GM19395 (cell line): ENCODE measurements at regions not wholly inside any gene's neighbourhood (a gene's known extent, or its start where the extent isn't known, plus 50 kb on each side); places are given as distances from the start of the nearest gene placed in this dataset.
"Not testable (repeated sequence)": the region's sequence is repeated elsewhere in the genome, so short reads cannot be mapped to it uniquely, and the experiment has no call there.

Experiments used
- ATAC-seq: cut with Tn5 transposase; IDR thresholded peaks from one replicate; pipeline ENCODE4 v1.9.1; 2021; ENCODE audit warnings: mild to moderate bottlenecking, moderate library complexity; ENCODE audit not compliant: unreplicated experiment

DNA sequence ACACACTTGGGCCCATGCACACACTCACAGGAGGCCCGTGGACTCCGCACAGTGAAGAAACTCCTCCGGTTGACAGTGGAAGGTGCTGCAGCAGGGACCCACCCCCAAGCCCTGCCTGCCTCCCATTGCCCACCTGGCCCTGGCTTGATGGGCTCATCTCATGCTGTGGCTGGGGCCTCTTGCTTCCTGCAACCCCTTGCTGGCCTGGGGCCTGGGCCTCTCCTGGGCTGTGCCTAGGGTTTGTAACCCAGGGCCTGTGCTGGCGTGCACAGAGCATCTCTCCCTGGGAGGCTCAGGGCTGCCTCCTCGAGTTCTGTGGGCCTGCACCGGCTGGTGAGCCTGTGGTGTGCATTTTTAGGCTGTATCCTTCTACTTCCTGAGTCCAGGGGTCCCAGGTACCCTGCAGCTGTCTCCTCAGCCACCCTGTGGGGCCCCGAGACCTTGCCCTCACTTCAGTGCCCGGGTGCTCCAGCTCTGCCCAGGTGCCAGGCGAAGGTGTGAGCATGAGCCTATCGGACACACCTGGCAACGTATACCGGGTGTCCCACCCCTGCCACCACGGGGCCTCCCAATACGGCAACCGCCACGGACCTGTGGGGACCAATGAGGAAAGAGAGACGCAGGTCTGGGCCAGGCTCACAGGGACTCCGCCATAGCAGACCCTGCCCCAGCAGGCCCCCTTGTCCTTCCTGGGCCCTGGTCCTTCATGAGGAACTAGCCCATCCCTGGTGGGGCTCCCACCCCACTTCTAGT lies 158.3 kb upstream of the POTEB2 start:
- not testable (repeated sequence) for ATAC-seq

DNA sequence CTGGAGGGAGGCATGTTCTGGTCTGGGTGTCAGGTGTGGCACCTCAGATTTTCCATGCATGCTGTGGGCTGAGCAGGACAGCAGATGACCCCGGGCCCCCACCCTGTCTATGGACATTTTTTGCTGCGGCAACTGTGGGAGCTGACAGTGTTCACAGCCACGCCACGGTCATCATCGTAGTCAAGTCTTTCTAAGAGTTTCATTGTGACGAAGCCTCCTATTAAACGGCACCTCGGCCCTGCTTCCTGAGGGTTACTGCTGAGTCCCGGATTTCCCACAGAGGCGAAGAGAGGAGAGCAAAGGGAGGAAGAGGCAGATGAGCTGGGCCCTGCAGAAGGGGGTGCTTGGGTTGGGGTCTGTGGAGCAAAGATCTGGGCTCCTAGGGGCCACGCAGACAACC lies 152.1 kb upstream of the POTEB2 start:
- not testable (repeated sequence) for ATAC-seq

DNA sequence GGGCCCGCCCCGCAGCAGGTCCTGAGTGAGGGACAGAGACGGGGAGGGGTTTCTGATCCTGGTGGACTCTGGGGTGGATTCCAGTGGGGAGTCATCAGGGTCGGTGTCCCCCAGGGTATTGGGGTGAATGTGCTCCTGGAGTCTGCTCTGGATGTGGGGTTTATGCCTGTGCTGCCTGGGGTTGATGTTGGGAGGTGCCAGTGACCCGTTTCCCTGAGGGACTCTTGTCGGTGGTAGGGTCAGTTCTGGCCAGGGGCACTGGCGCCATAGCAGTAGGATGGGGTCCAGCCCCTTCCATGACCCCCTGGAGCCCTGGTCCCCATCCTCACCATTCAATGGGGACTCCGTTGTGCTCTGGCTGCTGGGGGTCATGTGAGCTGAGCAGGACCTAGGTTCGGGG lies 151.2 kb upstream of the POTEB2 start:
- not testable (repeated sequence) for ATAC-seq

DNA sequence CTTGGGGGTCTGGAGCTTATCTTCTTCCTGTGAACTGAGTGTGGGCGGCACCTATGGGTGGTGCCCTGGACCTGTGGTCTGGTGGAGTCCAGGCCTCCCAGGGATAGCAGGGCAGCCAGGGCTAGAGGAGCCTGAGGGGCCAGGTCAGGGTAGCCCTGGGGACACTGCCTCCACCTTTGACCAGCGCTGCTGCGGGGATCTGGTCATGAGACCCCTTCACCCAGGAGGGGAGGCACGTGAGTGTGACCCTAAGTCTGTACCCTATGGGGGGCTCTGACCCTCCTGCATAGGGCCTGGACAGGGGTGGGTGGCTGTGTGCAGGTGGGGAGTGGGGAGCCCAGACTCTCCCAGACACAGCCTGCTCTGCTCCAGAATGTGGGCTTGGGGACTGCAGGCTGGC lies 150.5 kb upstream of the POTEB2 start:
- ATAC-seq: not testable (repeated sequence)

DNA sequence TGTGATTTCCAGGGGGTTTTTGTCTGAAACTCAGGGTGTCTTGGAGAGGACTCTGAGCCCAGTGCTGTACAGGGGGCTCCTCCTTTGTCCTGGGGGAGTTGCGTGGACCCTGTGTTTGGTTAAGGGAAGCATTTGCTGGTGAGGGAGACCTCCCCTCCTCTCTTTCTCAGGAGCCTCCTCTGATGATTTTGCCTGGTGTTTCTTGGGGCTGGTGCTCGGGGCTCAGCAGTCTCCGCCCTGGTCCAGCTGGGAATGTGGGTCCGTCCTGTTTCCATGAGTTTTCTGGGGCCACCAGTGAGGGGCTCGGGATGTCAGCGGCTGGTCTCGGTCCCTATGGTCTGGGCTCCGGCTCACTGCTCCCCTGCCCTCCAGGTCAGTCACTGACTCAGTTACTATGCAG lies 149.1 kb upstream of the POTEB2 start:
- ATAC-seq: not testable (repeated sequence)

DNA sequence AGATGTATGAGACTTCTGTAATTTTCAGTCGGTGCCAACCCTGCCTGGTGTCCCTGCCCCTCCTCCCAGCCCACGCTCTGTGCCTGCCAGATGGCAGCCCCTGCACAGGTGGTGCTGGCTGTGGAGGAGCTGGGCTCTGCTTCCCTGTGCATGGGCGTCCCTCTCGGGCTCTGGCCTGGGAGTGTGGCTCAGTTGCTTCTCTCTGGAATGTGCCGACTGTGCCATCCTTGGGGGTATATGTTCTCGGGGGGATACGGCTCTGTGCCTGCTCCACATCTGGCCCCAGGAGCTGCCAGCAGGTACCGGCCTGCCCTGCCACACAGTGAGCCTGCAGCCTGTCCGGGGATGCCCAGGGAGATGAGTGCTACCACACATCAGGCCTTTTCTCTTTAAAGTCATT lies 147.2 kb upstream of the POTEB2 start:
- ATAC-seq: not testable (repeated sequence)

- not testable (repeated sequence) for ATAC-seq
These were observed 143.5 kb upstream of the POTEB2 start for GRCh38 chr15:21009651-21010050.

DNA sequence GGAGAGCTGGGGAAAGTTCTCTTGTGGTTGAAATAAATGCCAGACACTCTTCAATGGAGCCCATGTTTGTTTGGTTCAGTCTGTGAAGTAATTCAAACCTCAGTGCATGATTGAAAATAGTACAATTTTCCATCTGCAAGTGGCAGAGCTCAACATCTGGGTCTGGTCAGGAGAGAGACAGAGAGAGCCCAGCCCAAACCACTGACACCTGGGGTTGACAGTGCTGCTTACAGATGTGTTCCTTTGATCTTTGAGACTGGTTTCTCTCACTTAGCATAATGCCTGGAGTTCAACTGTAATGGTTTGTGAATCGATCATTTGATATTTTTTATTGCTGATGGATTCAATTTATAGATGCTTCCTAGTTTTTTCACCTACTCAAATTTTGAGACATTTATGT lies 137.3 kb upstream of the POTEB2 start:
- not testable (repeated sequence) for ATAC-seq

DNA sequence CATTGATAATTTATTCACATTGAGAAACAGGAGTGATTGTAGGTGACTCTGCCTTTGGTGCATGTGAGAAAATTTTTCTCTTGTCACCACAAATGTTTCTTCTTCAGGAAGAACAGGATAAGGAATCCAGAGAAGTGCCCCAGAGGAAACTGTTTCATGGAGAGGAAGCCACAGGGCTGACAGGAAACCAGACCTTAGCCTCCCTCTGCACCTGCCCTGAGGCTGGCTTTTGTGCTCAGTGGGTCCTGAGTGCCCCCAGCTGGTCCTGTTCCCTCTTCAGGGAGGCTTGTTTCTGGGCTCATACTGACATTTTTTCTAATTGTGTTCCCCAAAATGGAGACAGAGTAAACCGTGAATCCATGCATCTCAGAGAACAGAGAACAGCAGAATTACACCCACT lies 135.8 kb upstream of the POTEB2 start:
- ATAC-seq: not testable (repeated sequence)

GRCh38 chr15:20991691-20992090 lies 125.6 kb upstream of the POTEB2 start:
- not testable (repeated sequence) for ATAC-seq

- ATAC-seq: not testable (repeated sequence)
These were observed 125.1 kb upstream of the POTEB2 start for GRCh38 chr15:20991253-20991652.

DNA sequence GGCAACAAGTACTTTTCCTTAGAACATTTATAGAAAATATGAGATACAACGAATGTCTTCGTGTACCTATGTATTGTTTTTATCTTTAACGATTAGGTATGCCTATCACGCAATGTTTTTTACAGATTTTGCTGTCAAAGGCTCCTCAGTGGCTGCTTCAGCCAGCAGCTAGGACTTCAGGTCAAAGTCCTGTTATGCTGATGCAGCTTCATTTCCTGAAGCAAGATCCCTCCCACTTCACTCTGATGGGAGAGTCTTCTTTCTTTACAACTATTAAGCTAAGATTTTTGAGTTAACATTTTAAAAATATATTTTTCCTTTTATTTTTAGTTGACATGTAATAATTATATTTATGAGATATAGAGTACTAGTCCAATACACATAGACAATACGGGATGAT lies 120.7 kb upstream of the POTEB2 start:
- not testable (repeated sequence) for ATAC-seq

DNA sequence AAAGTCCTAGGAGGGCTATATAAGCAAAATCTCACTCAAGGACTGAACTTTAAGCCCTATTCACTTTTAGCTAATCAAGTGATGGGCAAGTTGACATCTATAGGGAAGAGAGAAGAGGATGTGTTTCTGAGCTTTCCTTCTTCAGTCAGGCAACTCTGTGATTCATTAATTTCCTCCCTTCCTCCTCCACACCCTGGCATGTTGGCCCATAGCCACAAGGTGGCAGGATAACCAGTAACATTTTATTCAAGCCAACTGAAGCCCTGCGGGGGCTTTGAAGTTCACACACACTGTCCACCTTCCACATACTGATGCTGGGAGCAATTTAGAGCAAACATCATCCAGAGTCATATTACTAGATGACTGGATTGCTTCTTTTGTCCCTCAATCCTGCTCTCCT lies 111.9 kb upstream of the POTEB2 start:
- ATAC-seq: peak; percentile 90

GRCh38 chr15:20972762-20973161 lies 106.6 kb upstream of the POTEB2 start:
- ATAC-seq: not testable (repeated sequence)

GRCh38 chr15:20959299-20959698 lies 93.2 kb upstream of the POTEB2 start:
- not testable (repeated sequence) for ATAC-seq

DNA sequence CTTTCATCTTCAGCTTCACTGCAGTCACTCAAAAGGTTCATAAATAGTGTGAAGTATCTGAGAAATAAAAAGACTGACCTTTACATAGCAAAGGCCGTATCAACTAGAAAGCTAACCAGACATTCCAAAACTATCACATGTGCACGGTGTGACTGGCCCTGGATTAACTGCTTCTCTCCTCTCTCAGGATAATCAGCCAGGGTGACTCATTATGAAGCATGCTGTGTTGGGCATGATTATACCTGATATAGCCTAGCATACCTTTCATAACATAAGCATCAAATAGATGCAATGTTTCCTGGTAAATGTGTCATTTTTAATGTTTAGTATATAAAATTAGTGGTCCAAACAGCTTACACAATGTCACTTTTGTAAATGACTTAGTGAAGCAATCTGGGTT lies 63.2 kb upstream of the POTEB2 start:
- ATAC-seq: not testable (repeated sequence)
